Eye (tissue), 1 donor: ENCODE measurements at regions not wholly inside any gene's neighbourhood (a gene's known extent, or its start where the extent isn't known, plus 50 kb on each side); places are given as distances from the start of the nearest gene placed in this dataset.
"Not testable (repeated sequence)": the region's sequence is repeated elsewhere in the genome, so short reads cannot be mapped to it uniquely, and the experiment has no call there.

Experiments used
- DNase-seq: peaks from one replicate; pipeline ENCODE4 v3.0.0-alpha.2; 2015

DNA sequence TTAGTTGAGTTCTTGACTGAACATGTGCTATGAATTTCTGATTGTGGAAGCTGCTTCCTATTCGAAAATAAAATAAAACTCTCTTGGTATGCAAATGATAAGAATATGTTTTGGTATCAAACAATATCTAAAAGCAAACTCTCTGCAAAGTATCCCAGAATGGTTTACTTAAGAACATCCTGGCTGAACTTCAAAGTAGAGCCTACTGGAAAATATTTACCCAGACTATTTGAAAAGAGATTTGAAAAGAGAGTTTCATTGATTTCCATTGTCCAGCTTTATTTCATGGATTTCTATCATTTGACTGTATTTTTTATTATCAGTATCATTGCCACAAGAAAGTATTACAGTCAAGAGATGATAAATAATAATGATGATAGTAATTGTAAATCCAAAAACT, 171.1 kb upstream of the SLC7A11 start:
- DNase-seq = no peak

GRCh38 chr4:138412847-138413246, 170.7 kb upstream of the SLC7A11 start:
- no peak for DNase-seq

- no peak for DNase-seq
These were observed 168.1 kb upstream of the SLC7A11 start for GRCh38 chr4:138410266-138410665.

DNA sequence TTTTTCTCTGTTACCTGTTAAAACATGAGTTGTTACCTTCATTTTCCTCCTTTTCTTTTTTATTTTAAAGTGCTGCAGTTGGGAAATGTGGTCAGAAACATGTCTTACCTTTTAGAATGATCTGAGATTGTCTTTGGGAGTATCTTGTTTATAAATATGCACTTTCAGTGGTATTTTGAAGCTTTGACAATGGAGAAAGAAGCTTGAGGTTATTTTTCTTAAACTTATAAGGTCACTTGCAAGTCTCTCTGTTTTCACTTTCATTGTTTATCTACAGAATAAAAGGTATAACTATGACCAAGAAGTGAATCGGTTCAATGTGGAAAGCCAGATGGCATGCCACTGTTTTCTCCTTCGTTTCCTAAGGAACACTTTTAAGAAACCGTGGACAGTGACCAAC, 167.5 kb upstream of the SLC7A11 start:
- no peak for DNase-seq

- DNase-seq = no peak
These were observed 166.6 kb upstream of the SLC7A11 start for GRCh38 chr4:138408758-138409157.

DNA sequence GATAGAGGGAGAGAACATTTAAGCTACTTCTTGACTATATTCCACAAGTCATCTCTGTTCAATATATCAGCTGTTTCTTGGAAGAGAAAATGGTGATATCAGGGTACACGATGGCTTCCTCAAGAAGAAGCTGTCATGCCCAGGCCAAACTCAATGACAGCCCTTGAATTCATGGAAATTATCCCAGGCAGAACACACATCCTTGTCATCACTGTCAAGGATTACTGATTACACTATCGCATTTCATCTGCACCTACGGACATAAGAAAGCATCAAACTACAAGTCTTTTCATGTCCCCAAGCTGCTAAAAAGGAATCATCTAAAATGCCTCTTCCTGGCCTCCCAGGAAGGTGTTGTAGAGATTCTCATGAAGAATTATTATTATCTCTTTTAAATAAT, 165.2 kb upstream of the SLC7A11 start:
- no peak for DNase-seq

DNA sequence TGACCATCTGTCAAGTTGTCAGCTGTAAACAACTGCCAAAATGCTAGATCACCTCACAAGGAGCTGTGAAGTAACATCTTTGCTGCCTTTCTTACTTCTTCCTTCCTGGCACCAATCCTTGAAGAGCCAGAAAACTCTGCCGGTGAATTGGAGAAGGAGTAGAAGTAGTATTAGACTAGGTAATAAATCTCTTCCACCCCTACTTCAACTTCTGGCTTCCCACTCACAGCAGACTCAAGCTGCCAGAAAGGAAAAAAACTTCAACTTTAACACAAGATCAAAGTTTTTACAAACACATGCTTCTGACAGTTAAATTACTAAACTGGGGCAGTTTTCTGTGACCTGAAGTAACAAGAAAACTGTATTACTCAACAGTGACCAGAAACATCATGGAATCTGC, 164.7 kb upstream of the SLC7A11 start:
- no peak for DNase-seq

DNA sequence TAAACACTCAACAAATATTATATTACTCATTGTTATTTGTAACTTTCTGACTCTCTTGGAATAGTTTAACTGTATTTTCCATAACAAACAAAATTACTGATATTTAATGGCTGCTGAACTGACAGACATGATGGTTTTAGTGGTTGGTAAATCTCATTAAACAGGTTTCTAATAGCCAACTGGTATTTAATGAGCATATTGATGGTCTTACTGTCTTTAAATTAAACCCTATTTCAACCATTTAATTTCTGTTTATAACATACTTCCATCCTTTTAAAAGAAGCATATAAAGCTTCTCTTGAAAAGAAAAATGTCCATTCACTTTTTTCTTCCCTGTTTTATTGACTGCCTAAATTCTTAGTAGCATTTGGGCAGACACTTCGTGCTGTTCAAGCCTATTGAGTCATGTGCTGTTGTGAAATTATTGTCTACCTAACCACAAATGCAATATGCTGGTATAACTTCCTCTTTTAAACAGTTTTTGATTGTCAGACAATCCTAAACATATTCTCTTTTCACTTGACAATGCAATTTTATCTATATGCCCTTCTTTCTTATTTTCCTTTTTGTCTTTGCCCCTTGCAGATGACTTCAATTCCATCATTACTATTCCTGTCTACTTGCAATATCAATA, 163.9 kb upstream of the SLC7A11 start:
- DNase-seq = no peak

GRCh38 chr4:138405466-138405891, 163.3 kb upstream of the SLC7A11 start:
- DNase-seq = no peak

GRCh38 chr4:138404801-138405200, 162.7 kb upstream of the SLC7A11 start:
- no peak for DNase-seq

DNA sequence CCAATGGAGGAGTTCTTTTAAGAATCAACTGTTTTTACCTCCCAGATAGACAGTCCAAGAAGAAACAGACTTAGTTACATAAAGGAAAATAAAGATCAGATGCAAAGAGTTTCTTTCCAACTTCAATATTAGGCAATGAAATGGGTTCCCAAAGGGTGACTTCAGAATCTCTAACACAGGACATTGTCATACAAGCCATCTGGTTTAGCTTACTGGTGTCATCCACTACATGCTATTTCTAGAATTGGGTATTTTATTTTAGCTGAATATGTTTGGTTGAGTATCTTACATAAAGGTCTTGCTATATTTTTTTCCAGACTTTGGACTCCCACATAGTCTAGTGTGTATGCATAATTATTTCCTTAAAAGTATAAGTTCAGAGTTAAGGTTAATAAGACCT, 162.1 kb upstream of the SLC7A11 start:
- no peak for DNase-seq

DNA sequence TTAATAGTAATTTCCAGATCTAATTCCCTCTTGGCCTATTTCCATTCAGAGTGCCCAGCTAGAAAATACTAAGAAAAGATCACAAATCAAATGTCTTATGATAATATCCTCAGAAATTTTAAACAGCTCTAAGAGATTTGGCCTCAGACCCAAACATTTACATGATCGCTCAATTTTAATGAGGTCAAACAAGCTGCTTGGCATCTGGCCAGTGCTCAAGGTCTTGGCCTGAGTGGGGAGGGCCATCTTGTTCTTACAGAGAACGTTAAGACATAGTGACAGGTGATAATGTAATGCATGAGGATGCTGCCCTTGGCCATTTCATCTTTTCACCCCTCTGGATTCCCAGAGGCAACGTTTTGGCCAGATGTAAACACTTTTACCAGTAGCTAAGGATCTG, 159.2 kb upstream of the SLC7A11 start:
- DNase-seq = peak; percentile 86

DNA sequence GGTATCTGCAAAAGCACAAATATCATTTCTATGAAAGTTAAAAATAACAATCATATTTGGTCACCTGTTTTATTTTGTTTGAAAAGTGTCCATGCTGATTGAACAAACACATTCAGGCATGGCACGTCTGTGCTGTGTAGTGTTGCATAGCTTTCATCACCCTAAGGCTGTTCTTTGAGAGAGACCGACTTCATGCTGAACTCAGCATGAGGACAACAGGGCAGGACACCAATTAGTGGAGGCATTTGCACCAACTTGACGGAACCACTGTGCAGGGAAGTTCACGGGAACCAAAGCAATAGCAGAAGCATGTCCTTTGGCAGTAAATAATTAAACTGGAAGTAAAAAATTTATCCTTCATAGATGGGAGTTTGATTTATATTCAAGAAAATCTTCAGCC, 158.4 kb upstream of the SLC7A11 start:
- DNase-seq = peak; percentile 62

DNA sequence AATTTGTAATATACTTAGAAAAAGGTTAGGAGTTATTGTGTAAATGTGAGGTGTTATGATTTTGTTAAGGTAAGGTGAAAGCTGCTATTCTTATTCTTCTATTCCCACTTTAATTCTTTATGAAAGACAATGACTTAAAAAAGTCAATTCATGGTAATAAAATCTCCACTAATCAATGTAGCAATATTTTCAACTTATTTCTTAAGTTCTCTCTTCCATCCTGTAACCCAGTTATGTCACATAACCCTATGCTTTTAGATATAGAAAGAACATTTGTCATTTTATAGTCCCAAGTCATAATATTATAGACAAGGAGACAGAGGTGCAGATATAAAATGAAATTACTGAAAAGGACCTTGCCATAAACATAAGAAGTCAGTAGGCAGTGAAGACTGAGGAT, 157.9 kb upstream of the SLC7A11 start:
- no peak for DNase-seq

- DNase-seq = no peak
These were observed 156.9 kb upstream of the SLC7A11 start for GRCh38 chr4:138399081-138399480.

- no peak for DNase-seq
These were observed 156.2 kb upstream of the SLC7A11 start for GRCh38 chr4:138398322-138398721.

- no peak for DNase-seq
These were observed 151.9 kb upstream of the SLC7A11 start for GRCh38 chr4:138393886-138394610.

DNA sequence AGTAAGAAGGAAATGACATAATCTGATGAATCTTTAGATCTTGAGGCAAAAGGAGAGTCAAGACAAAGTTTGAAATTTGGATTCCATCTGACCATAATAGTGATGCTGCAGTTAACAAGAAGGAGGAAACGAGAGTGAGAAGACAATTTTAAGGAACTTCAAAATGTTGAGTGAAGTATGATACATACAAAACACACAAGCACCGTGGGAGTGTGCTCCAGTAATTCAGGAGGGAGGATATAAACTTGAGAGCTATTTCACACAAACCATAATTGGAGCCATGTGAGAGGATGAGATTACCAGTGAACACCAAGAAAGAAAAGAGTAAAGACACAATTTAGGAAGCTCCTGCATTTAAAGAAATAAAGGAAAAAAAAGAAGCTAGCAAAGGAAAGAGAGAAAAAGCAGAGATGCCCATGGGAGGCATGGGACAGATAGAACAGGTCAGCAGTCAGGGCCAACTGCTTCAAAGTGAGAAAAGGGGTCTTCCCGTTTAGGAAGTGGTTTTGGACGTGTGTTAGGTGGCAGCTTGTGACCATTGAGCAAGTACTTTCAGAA, 150.7 kb upstream of the SLC7A11 start:
- no peak for DNase-seq

GRCh38 chr4:138389976-138390685, 148.0 kb upstream of the SLC7A11 start:
- DNase-seq = no peak

DNA sequence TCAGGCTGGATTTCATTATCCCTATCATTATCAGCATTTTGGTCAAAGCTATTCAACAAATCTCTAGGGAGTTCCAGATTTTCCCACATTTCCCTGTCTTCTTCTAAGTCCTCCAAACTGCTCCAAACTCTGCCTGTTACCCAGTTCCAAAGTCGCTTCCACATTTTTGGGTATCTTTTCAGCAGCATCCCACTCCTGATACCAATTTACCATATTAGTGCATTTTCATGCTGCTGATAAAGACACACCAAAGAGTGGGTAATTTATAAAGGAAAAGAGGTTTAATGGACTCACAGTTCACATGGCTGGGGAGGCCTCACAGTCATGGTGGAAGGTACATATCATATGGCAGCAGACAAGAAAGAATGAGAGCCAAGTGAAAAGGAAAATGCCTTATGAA, 132.8 kb upstream of the SLC7A11 start:
- no peak for DNase-seq

DNA sequence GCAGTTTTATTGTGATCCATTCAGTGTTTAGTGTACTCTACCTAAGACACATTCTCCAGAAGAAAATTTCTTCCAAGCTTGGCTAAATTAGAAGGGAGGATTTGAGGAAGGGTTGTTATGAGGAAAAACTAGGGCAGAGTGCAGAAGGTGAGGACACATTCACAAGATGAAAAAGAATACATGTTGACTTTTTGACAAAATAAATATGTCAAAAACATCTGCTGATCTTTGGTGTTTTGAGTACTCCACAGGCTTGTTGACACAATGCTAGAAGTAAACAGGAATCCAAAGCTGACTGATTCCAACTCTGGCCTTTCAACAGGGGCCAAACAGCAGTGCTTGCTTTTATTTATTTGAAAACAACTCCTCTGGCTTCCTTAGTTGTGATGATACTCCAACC, 125.8 kb upstream of the SLC7A11 start:
- DNase-seq = no peak

- not testable (repeated sequence) for DNase-seq
These were observed 110.3 kb upstream of the SLC7A11 start for GRCh38 chr4:138352446-138352845.

DNA sequence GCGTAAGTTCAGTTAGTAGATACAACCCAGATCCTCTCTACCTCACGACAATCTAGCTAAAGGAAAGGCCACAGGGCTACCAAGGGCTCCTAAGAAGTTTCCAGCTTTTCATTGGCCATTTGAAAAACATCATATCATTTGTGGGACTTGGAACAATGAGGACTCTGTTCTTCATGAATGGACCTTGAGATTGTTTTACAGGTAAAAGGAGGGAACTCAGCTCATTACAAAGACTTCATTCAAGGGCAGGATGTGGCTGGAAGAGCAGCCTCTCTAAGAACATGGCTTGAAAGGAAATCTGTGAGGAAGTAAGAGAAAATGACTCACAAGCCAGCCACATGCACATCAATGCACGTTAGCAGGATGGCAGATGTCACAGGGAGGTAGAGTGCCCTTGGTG, 105.9 kb upstream of the SLC7A11 start:
- no peak for DNase-seq

DNA sequence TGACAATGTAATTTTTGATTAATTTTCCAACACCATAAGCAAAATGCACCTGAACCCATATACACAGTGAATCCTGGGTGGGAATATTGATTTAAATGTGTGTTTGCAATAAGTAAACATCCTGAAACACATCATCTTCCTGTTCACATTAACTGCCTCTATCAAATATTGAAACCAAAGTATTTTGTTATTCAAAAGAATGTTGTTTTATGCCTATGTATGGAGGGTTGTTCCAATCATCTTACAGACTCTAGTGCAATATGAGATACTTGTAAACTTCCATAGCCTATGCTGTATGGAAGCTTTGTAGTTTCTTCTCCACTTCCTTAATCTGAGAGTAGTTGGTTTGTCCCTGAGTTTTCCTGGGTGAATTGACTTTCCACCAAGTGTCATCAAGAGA, 105.4 kb upstream of the SLC7A11 start:
- no peak for DNase-seq
